ENCODE measurements at regions not wholly inside any gene's neighbourhood (a gene's known extent, or its start where the extent isn't known, plus 50 kb on each side); places are given as distances from the start of the nearest gene placed in this dataset.

- TF ChIP-seq NPAS2 (CRISPR knock-in tag; IDR thresholded peaks at IDR 0.05; ENCODE audit: borderline replicate concordance) (no peak), RARB (CRISPR knock-in tag; IDR thresholded peaks at IDR 0.05) (no peak)
Observed at GRCh38 chr6:121855521-121855920, 420.1 kb downstream of the GJA1 start (continued).

- H3K9me3 ChIP-seq: no peaks in the 10 kb centered on the region
- no peaks in the 10 kb centered on the region for H3K4me1 ChIP-seq
- TF ChIP-seq USF2 (IDR thresholded peaks at IDR 0.05) (no peak), ZSCAN20 (CRISPR knock-in tag; IDR thresholded peaks at IDR 0.05) (no peak), SMC3 (IDR thresholded peaks at IDR 0.05) (no peak), MAX (IDR thresholded peaks at IDR 0.05) (no peak), RAD21 (conservative IDR thresholded peaks at IDR 0.05 in 1 of 2, IDR thresholded peaks at IDR 0.05 in 1 of 2) (no peak), CHD2 (IDR thresholded peaks at IDR 0.05; ENCODE audit: low read length, partially characterized antibody) (no peak), ZNF302 (CRISPR knock-in tag; IDR thresholded peaks at IDR 0.05) (no peak)
- ATAC-seq: no peak
- ChIA-PET POLR2A (no interaction called here), CTCF (no interaction called here)
- WGBS (ENCODE audit: missing lambda C conversion rate): 86% methylated on average over 2 of the region's 2 CpGs
- no peak overlapping the region for H3K4me3 ChIP-seq
- H3K4me2 ChIP-seq: no peak overlapping the region
- FAIRE-seq: no peak
- no peak for DNase-seq (ENCODE audit: low read depth in 1 of 2, low spot score in 1 of 2)
- H3K27ac ChIP-seq: no peak overlapping the region
Observed at GRCh38 chr6:121856296-121856695, 420.9 kb downstream of the GJA1 start.

DNA sequence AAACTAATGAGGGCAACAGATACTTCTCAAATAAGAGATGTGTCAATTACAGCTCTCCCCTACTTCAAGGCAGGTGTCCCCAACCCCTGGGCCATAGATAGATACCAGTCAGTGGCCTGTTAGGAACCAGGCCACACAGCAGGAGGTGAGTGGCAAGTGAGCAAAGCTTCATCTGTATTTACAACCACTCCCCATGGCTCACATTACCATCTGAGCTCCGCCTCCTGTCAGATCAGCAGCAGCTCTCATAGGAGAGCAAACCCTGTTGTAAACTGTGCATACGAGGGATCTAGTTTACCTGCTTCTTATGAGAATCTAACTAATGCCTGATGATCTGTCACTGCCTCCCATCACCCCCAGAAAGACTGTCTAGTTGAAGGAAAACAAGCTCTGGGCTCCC is 422.1 kb downstream of the GJA1 start:
- FAIRE-seq (no peak), DNase-seq (ENCODE audit: low read depth in 1 of 2, low spot score in 1 of 2) (no peak), ATAC-seq (no peak)
- no peak overlapping the region for H3K4me2 ChIP-seq
- ChIA-PET POLR2A (no interaction called here), CTCF (interaction anchor here (0.9 to 1.7 kb wide), 2 partner anchors 8 to 165 kb away, joined by 3 to 8 read pairs; no protein-coding TSS in a partner anchor)
- H3K4me3 ChIP-seq: no peak overlapping the region
- H3K9me3 ChIP-seq: no peaks in the 10 kb centered on the region
- H3K4me1 ChIP-seq: no peaks in the 10 kb centered on the region
- WGBS (ENCODE audit: missing lambda C conversion rate): 76% methylated on average over 2 of the region's 2 CpGs
- TF ChIP-seq PBX3 (IDR thresholded peaks at IDR 0.05): no peak
- TF ChIP-seq TFCP2L1 (CRISPR knock-in tag; IDR thresholded peaks at IDR 0.05): no peak
- no peak for TF ChIP-seq FOXS1 (CRISPR knock-in tag; IDR thresholded peaks at IDR 0.05)
- no peak for TF ChIP-seq POLR2AphosphoS2 (conservative IDR thresholded peaks at IDR 0.05; ENCODE audit: low read length)
- no peak overlapping the region for H3K27ac ChIP-seq

- Histone ChIP-seq H3K9me3 (no peaks in the 10 kb centered on the region), H3K4me1 (no peaks in the 10 kb centered on the region), H3K4me2 (no peak overlapping the region), H3K27ac (no peak overlapping the region), H3K4me3 (no peak overlapping the region)
- no peak for FAIRE-seq
- no peak for DNase-seq (ENCODE audit: low read depth in 1 of 2, low spot score in 1 of 2)
- no peak for ATAC-seq
- POLR2A ChIA-PET: no interaction called here
- 68% methylated on average over 4 of the region's 4 CpGs for WGBS (ENCODE audit: missing lambda C conversion rate)
- no peak for TF ChIP-seq HOXB13 (CRISPR knock-in tag; IDR thresholded peaks at IDR 0.05; ENCODE audit: low read depth)
- TF ChIP-seq USF2 (IDR thresholded peaks at IDR 0.05): no peak
- no peak for TF ChIP-seq ESRRA (IDR thresholded peaks at IDR 0.05; ENCODE audit: borderline replicate concordance, low read length)
- TF ChIP-seq CBX8 (IDR thresholded peaks at IDR 0.05): no peak
- no peak for TF ChIP-seq MAFK (IDR thresholded peaks at IDR 0.05; ENCODE audit: partially characterized antibody)
- TF ChIP-seq CHD2 (IDR thresholded peaks at IDR 0.05; ENCODE audit: low read length, partially characterized antibody): no peak
- no peak for TF ChIP-seq E2F6 (IDR thresholded peaks at IDR 0.05; ENCODE audit: borderline replicate concordance, low read depth)
- TF ChIP-seq MYC (IDR thresholded peaks at IDR 0.05; ENCODE audit: borderline replicate concordance, low read length): no peak
- TF ChIP-seq SREBF2 (IDR thresholded peaks at IDR 0.05): no peak
- TF ChIP-seq HEYL (CRISPR knock-in tag; IDR thresholded peaks at IDR 0.05): no peak
- CTCF ChIA-PET: interaction anchor here (1.7 kb wide), 1 partner anchor 9 kb away, joined by 8 read pairs; no protein-coding TSS in a partner anchor
Observed at GRCh38 chr6:121858310-121858709, 422.9 kb downstream of the GJA1 start.

Data from A549 (cell line).